DND-41 (cell line): ENCODE measurements at regions not wholly inside any gene's neighbourhood (a gene's known extent, or its start where the extent isn't known, plus 50 kb on each side); places are given as distances from the start of the nearest gene placed in this dataset.

ENCODE experiments used
- CTCF ChIP-seq: IDR thresholded peaks from 2 replicates; pipeline ENCODE4 v1.5.1; 2012; ENCODE audit warnings: borderline replicate concordance, low read length, moderate library complexity, mild to moderate bottlenecking; ENCODE audit not compliant: poor library complexity, severe bottlenecking; ENCODE audit errors: extremely low read depth
- EZH2 ChIP-seq: IDR thresholded peaks from 3 replicates; pipeline ENCODE4 v1.6.1; 2012; ENCODE audit warnings: borderline replicate concordance, low read depth, mild to moderate bottlenecking, moderate library complexity, low read length, inconsistent platforms; ENCODE audit not compliant: severe bottlenecking

- TF ChIP-seq CTCF (no peak), EZH2 (no peak)
Measured at GRCh38 chr1:82565546-82565945, 764.8 kb downstream of the ADGRL2 start.
